ENCODE measurements at regions not wholly inside any gene's neighbourhood (a gene's known extent, or its start where the extent isn't known, plus 50 kb on each side); places are given as distances from the start of the nearest gene placed in this dataset.

- H3K4me3 Mint-ChIP-seq, result no peak overlapping the region
- H3K9ac ChIP-seq, result no peak overlapping the region
- H3K36me3 ChIP-seq, result no peaks in the 10 kb centered on the region
Observed at GRCh38 chr2:215216806-215217205, 78.4 kb upstream of the ABCA12 start.

GRCh38 chr2:215215637-215216036 is 77.2 kb upstream of the ABCA12 start:
- Mint-ChIP-seq H3K4me3 (no peak overlapping the region), H3K27me3 (ENCODE audit: insufficient read depth, low read depth) (peaks cover 4% of the 10 kb centered on the region), H3K4me1 (no peaks in the 10 kb centered on the region), H3K9me3 (peaks cover 15% of the 10 kb centered on the region), H3K36me3 (no peaks in the 10 kb centered on the region), H3K27ac (no peak overlapping the region)
- H3K36me3 ChIP-seq, result no peaks in the 10 kb centered on the region
- DNase-seq (ENCODE audit: low spot score), result no peak
- TF ChIP-seq CTCF (IDR thresholded peaks at IDR 0.05), result no peak
- no peak for TF ChIP-seq EZH2phosphoT487 (IDR thresholded peaks at IDR 0.05)
- TF ChIP-seq EZH2 (IDR thresholded peaks at IDR 0.05), result no peak
- no peak overlapping the region for H3K27ac ChIP-seq
- no peaks in the 10 kb centered on the region for H3K27me3 ChIP-seq
- no peaks in the 10 kb centered on the region for H3K79me2 ChIP-seq (ENCODE audit: low read depth)
- peaks cover 3% of the 10 kb centered on the region for H3K9me3 ChIP-seq (ENCODE audit: low read depth)
- no peak overlapping the region for H2AFZ ChIP-seq (replicated peaks)
- no peaks in the 10 kb centered on the region for H3F3A ChIP-seq (ENCODE audit: low read depth)
- no peak overlapping the region for H3K9ac ChIP-seq
- H3K4me3 ChIP-seq, result no peak overlapping the region
- H3K4me2 ChIP-seq, result no peak overlapping the region
- no peaks in the 10 kb centered on the region for H3K4me1 ChIP-seq
- no peaks in the 10 kb centered on the region for H4K20me1 ChIP-seq (ENCODE audit: low read depth)

More at GRCh38 chr2:215216806-215217205, 78.4 kb upstream of the ABCA12 start:
- no peak overlapping the region for H3K27ac ChIP-seq
- peaks cover 10% of the 10 kb centered on the region for H3K9me3 Mint-ChIP-seq
- no peaks in the 10 kb centered on the region for H3K36me3 Mint-ChIP-seq
- H4K20me1 ChIP-seq (ENCODE audit: low read depth), result no peaks in the 10 kb centered on the region
- H3K79me2 ChIP-seq (ENCODE audit: low read depth), result no peaks in the 10 kb centered on the region
- H3K9me3 ChIP-seq (ENCODE audit: low read depth), result peaks cover under 1% of the 10 kb centered on the region
- no peak for DNase-seq (ENCODE audit: low spot score)
- no peaks in the 10 kb centered on the region for H3F3A ChIP-seq (ENCODE audit: low read depth)
- no peak overlapping the region for H2AFZ ChIP-seq (replicated peaks)
- no peaks in the 10 kb centered on the region for H3K4me1 Mint-ChIP-seq
- peaks cover 4% of the 10 kb centered on the region for H3K27me3 Mint-ChIP-seq (ENCODE audit: insufficient read depth, low read depth)
- H3K27me3 ChIP-seq, result no peaks in the 10 kb centered on the region
- no peak overlapping the region for H3K27ac Mint-ChIP-seq
- no peak overlapping the region for H3K4me2 ChIP-seq
- no peak overlapping the region for H3K4me3 ChIP-seq
- no peaks in the 10 kb centered on the region for H3K4me1 ChIP-seq
- TF ChIP-seq EZH2phosphoT487 (IDR thresholded peaks at IDR 0.05) (no peak), EZH2 (IDR thresholded peaks at IDR 0.05) (no peak), CTCF (IDR thresholded peaks at IDR 0.05) (no peak)

- Histone ChIP-seq H3K79me2 (ENCODE audit: low read depth) (no peaks in the 10 kb centered on the region), H3K4me3 (no peak overlapping the region), H2AFZ (replicated peaks) (no peak overlapping the region), H3K9ac (no peak overlapping the region), H3F3A (ENCODE audit: low read depth) (no peaks in the 10 kb centered on the region), H3K4me2 (no peak overlapping the region), H3K9me3 (ENCODE audit: low read depth) (peaks cover 14% of the 10 kb centered on the region), H3K36me3 (no peaks in the 10 kb centered on the region), H3K27ac (no peak overlapping the region), H3K4me1 (no peaks in the 10 kb centered on the region), H3K27me3 (no peaks in the 10 kb centered on the region), H4K20me1 (ENCODE audit: low read depth) (no peaks in the 10 kb centered on the region)
- no peak overlapping the region for H3K4me3 Mint-ChIP-seq
- no peak for DNase-seq (ENCODE audit: low spot score)
- H3K36me3 Mint-ChIP-seq, result peaks cover 3% of the 10 kb centered on the region
- no peaks in the 10 kb centered on the region for H3K4me1 Mint-ChIP-seq
- H3K27me3 Mint-ChIP-seq (ENCODE audit: insufficient read depth, low read depth), result peaks cover 4% of the 10 kb centered on the region
- no peak overlapping the region for H3K27ac Mint-ChIP-seq
- TF ChIP-seq CTCF (IDR thresholded peaks at IDR 0.05) (no peak), EZH2phosphoT487 (IDR thresholded peaks at IDR 0.05) (no peak), EZH2 (IDR thresholded peaks at IDR 0.05) (no peak)
- H3K9me3 Mint-ChIP-seq, result peaks cover 27% of the 10 kb centered on the region
Observed at GRCh38 chr2:215210082-215210481, 71.7 kb upstream of the ABCA12 start.

Data from neural progenitor cell (in vitro differentiated cells).